Hematopoietic multipotent progenitor cell treated with erythropoietin and hydrocortisone succinate and interleukin-3 and kit ligand, for 6 days (in vitro differentiated cells): ENCODE measurements at regions not wholly inside any gene's neighbourhood (a gene's known extent, or its start where the extent isn't known, plus 50 kb on each side); places are given as distances from the start of the nearest gene placed in this dataset.

Experiments used
- DNase-seq: peaks from one replicate; pipeline ENCODE4 v3.0.0-alpha.2; 2015

DNA sequence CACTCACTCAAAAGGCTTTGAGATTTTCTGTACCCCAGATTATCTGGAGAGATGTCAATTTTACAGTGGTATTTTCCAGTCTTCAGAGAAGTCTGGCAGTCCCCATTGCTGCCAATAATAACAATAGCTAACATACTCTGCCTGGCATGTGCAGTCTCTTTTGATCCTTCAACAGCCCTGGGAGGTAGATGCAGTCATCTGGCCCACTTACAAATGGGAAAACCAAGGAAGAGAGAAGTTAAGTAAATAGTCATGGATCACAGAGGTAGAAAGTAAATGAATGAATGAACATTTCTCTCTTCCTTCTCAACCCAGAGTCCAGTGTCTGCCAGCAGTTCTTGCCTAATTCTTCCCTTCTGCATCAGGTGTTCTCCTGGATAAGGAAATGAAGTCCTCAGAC lies 113.0 kb upstream of the EDNRA start:
- DNase-seq = no peak

DNA sequence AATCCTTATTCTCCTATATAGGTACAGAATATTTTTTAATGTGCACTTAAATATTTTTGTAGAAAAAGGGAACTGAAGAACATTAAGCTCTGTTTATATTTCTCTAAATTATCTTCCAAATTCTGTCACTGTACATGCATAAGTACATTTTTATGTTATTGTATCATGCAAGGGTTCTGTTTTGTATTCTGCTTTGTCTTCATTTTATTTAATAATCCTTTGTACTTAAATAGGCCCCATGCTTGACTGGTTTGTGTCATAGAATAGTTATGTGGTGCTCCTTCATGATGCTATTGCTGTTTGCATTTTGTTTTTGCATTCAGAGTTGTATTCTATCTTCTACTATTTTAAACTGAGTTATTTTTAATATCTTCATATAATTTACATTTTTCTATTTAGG lies 111.9 kb upstream of the EDNRA start:
- no peak for DNase-seq

DNA sequence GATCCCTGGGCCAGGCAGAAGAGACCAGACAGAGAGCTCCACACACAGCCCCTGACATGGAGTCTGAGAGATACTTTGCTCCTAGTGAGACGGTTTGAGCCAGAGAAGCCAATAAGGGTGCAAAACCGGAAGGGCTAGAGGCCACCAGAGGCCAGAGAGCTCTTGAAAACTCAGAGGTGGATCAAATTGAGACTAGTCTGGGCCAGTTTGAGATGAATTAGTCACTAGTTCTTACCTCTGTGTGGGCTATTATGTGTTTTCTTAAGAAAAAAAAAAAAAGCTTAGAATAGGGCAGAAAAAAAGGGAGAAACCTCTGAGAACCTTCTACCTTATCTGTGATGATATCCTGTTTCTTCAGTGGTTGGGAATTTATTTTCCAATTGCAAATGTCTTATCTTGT lies 110.4 kb upstream of the EDNRA start:
- DNase-seq = no peak

DNA sequence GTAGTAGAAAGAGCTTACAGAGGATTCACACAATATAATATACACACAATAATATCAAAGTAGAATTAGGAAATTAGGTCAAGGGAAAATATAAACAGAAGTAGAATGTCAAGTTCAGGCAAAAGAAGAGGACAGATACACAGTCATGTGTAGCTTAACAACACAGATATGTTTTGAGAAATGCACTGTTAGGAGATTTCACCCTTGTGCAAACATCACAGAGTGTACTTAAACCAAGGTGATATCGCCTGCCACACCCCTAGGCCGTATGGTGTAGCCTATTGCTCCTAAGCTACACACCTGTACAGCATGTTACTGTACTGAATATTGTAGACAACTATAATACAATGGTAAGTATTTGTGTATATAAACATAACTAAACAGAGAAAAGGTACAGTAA lies 110.0 kb upstream of the EDNRA start:
- no peak for DNase-seq

DNA sequence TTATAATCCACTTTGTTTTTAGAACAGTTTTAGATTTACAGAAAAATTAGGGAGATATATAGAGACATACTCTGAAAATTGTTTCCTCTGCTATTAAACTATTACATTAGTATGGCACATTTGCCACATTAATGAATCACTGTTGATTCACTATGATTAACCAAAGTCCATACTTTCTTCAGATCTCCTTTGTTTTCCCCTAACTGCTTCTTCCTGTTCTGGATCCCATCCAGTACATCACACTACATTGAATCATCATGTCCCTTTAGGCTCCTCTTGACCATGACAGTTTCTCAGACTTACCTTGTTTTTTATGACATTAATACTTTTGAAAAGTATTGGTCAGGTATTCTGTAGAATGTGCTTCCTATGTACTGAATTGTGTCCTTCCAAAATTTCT lies 109.2 kb upstream of the EDNRA start:
- DNase-seq = no peak

DNA sequence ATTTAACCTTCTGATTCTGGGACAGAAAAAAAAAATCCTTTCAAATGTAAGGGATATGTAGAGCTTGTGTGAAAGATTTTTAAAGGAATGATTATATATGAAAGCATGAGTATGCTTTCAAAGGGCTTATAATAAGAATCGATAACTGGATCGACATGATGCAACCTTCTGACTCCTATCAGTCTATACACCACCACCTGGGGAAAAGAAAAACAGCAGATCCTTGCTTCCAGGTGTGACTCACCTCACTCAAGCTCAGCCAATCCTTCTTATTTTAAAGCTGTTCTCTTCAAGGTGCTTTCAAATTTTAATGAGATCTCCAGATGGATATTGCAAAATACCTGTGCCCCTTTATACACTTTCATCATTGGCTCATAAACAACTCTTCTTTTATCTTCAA lies 102.1 kb upstream of the EDNRA start:
- DNase-seq = no peak

DNA sequence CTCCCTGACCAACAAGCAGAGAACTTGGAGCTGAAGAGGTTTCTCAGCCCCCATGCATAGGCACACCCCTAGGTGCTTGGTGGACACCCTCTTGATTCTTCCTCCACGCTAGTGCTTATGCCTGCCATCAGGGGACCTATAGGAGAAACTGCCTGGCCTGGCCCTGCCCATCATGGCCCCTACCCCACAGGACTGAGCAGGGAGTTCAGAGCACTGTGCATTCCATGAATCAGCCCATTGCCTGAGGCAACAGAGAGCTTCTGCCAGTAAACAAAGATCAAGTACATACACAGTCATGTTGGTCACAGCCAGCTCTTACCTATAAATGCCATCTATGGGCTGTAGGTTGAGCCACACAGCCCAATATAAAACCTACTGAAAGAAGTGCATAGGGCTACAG lies 99.1 kb upstream of the EDNRA start:
- no peak for DNase-seq

DNA sequence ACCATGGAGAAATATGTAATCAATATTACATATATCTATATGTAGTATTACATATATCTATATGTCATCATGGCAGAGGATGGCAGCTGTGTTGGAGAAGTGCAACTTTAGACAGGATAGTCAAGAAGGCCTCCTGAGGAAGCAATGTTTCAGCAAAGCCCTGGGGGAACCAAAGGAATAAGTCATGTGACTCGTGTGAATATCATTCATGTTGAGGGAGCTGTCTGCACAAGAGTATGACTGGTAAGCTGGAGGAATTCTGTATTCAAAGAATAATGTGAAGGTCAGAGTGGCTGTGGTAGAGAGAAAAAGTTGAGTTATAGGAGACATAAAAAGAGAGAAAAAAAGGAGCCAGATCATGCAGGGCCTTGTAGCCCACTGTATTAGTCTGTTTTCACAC lies 92.9 kb upstream of the EDNRA start:
- DNase-seq = no peak

DNA sequence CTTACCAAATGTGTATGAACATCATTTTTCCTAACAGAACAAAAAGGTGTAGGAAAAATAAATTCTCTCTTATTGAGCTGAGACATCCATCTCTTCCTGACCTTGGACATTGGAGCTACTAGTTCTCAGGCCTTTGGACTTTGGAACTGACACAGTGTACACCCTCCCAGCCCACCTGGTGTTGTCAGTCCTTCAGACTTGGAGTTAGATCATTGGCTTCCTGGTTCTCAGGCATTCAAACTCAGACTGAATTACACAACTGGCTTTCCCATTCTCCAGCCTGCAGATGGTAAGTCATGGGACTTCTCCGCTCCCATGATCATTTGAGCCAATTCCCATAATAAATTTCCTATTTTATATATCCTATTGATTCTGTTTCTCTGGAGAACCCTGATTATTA lies 84.8 kb upstream of the EDNRA start:
- no peak for DNase-seq

DNA sequence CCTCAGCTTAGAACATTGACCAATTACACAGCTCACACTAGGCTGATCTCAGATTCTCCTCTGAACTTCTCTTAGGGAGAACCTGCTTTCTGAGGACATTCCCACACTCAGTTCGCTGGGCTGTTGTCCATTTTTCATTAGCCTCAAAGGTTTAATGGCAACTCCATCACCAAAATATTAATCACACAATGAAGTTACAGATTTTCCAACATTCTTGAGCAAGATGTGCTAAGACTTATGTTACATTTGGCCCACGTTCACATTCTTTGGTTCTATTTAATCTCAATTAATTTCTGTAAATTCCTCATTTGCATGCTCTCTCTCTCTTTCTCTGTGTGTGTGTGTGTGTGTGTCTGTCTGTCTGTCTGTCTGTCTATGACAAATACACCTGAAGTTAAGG lies 82.3 kb upstream of the EDNRA start:
- no peak for DNase-seq

DNA sequence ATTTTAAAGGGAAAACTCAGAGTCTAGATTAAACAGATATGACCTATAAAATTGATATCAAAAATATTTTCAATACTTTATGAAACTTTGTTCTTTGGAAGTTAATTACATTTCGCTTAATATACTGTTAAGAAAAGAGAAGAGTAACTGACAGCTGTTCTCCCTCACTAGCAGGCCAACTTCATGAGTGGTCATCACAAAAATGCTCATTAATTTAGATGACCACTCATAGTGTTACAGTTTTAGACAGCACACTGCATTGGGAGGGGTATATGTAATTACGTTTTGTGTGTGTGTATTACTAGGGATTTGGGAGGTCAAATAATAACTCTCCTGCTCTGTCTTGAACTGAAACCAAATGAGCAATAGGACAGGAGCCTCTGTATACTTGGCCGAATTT lies 80.2 kb upstream of the EDNRA start:
- no peak for DNase-seq

DNA sequence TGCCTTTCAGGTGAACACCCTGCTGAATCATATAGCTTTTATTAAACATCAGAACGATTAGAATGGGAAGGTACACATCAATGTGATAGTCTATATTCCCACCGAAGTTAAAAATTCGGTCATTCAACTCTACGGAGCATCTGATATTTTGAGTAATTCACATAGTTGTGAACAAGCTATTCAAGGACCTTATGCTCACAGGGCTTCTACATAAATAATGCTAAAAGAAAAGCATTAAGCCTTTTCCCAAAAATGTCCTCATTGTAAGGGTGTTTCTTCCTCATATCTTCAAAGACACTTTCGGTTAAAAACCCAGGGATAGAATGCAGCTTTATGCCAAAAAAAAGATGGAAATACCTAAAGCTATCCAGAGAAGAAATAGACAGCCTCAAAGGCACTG lies 79.7 kb upstream of the EDNRA start:
- DNase-seq = no peak

DNA sequence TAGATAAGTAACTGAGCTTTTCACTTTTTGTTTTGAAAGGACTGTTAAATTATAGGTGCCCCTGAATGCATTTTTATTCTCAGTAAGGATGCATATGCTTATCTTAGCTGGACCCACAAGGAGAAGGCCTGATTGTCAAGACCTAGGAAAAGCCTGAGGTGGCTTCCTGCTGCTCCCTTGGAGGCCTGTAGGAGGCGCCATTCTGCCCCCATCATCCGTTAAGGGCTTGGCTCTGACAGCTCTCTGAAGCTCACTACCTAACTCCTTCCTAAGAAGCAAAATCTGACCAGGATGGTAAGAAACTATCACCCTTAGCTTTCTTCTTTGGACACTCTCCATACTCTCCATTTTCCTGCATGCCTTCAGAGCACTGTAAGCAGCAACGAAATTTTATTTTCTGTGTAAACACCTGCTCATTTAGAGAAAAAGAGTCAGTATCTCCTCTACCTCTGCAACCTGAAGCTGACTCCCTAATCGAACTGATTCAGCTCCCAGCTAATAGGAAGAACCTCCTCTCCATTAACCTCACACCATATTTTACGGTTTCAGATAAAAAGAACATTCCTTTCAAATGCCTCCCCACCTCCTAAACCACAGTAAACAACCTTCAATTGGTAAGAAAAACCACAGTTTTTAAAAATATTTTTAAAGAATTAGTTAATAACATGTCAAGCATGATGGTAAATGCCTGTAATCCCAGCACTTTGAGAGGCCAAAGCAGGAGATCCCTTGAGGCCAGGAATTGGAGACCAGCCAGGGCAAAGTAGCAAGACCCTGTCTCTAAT lies 73.4 kb upstream of the EDNRA start:
- no peak for DNase-seq

DNA sequence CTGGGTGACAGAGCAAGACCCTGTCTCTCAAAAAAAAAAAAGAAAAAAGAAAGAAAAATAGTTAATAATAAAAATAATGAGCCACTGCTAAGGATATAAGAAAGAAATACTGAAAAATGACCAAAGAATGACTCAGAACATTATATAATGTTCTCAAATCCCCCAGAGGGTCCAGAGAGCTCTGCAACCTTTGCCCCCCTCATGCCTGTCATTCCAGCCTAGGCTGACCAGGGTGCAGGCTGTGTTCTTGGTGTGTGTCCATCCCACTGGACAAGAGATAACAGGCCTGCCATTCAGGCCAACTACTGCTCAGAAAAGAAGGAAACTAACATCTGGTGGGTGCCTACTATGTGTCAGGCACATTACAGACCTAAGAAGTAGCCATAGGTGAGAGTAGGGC lies 72.7 kb upstream of the EDNRA start:
- no peak for DNase-seq

DNA sequence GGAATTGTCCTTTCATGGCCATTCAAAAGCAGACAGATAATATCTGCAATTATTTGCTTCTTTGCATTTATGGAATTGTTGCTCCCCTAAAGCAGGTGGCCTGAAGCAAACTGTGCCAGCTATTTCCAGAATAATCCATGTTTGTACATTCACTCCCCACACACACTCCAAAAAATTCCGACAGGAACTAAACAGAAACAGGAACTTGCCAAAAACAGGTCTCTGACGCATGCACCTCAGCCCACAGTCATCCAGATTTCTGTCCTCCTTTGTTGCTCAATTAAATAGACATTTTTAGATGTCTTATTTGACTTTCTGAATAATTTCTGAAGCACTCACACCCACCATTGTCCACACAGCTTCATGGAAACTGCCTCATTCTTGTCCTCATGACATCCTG lies 71.5 kb upstream of the EDNRA start:
- no peak for DNase-seq

DNA sequence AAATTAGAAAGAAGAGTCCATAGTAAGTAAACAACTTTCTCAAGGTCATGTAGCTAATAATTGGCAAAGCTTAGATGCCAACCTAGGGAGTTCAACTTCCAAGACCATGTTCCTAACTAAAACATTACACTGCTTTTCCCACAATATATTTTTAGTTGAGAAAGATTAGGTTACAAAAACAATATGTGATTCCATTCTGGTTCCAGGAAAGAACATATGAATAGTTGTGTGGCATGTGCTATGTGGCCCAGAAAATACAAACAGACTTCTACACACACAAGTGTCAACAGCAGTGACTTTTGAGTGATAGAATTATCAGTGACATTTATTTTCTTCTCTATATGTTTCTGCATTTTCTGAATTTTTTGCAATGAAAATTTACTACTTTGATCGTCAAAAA lies 62.7 kb upstream of the EDNRA start:
- DNase-seq = no peak

DNA sequence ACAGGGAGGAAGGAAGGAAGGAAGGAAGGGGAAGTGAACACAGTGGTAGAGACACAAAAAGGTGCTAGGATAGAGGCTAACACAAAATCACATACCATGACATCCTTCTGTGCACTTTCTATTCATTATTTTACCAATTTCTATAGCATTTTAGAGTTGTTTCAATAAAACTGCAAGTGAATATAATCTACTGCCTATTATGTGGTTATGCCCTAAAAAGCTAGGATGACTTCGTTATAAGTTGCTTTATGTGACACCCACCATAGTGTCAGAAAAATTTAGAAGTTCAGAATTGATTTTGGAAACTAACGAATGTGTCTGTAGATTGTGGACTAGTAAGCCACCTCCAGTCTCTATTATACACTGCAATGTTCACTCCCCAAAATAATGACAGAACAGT lies 59.4 kb upstream of the EDNRA start:
- no peak for DNase-seq

DNA sequence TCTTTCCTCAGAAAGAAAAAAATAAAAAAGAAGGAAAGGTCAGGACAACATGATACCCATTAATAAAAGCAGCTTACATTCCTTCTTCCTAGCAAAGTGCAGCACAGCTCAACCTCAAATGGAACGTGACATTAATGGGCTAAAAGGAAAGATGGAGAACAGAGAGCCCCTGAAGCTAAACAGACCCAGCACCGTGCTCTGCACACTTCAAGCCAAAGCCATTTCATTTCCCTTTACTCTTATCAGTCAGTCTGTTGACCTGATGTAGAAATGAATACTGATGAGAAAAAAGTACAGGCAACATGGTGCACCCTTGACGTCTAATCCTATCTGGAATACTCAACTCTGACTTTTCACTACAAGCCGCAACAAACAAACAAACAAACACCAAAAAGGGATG lies 57.7 kb upstream of the EDNRA start:
- DNase-seq = no peak

DNA sequence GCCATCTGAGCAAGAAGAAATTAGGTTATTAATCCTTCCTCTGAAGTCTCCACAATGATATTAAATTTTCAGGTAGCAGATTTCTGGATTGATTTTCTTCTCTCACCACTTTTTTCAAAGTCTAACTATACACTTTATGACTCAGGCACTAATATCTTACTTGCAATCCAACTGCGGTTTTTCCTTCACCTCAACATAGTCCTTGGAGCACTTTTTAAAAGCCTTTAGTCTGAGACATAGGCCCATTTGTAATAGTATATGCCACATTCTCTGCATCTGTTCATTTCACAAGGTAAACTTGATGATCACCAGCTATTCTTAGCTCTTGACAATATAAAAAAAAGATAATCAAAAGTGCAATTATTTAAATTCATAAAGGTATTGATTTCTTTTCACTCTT lies 55.9 kb upstream of the EDNRA start:
- DNase-seq = no peak

DNA sequence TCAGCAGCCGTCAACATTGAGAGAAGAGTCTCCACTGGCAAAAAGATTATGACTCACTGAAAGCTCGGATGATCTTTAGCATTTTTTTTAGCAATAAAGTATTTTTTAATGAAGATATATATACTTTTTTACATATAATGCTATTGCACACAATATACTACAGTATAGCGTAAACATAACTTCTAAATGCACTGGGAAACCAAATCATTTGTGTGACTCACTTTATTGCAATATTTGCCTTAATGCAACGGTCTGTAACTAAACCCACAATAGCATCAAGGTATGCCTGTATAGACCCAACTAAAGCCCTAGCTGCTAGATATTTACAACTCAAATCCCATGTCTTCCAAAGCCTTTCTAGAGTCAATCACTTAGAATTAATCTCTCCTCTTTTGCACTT lies 52.3 kb upstream of the EDNRA start:
- DNase-seq = no peak

DNA sequence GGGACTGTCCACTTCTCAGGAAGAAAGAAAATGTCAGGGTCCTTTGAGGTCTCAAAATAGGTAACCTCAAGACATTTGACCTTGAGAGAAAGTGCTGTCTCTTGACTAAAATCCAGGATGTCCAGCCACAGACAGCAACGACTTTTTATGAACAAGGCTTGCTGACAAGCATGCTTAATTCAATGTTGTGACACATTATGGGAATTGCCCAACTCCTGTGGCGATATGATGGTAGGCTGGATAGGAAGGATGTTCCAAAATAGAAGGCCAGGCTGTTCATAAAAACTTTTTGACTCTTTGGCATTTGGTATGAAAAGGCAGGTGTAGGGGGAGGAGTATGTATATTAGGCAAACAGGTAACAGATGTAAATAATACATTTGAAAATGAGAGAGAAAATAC lies 50.8 kb upstream of the EDNRA start:
- DNase-seq = no peak
